Gastroesophageal sphincter (tissue), 3 donors: ENCODE measurements at regions not wholly inside any gene's neighbourhood (a gene's known extent, or its start where the extent isn't known, plus 50 kb on each side); places are given as distances from the start of the nearest gene placed in this dataset.

Experiments
- EP300 ChIP-seq: sonication (generic); formaldehyde crosslinking; IDR thresholded peaks from one replicate; pipeline ENCODE4 v1.6.1; 2017; ENCODE audit warnings: antibody characterized with exemption, mild to moderate bottlenecking
- POLR2A ChIP-seq, 2 donors: fragments of 450-650 bp; IDR thresholded peaks; one replicate each; pipeline ENCODE4 v1.6.1; 2017; ENCODE audit warnings: antibody characterized with exemption in 2 of 2, mild to moderate bottlenecking in 2 of 2, moderate library complexity in 1 of 2
- POLR2AphosphoS5 ChIP-seq: sonication (generic); formaldehyde crosslinking; IDR thresholded peaks from one replicate; pipeline ENCODE4 v1.6.1; 2017; ENCODE audit warnings: antibody characterized with exemption
- TF ChIP-seq, protein P1 (sequence below), 4 experiments: fragments of 200-600 bp in 2 of 4; fragments of 450-650 bp in 2 of 4; sonication (generic) in 1 of 4; IDR thresholded peaks; one replicate each; pipeline ENCODE4 v1.5.1; 2017 to 2019; ENCODE audit warnings: antibody characterized with exemption in 4 of 4, mild to moderate bottlenecking in 2 of 4, moderate library complexity in 2 of 4

GRCh38 chr9:84573083-84573482 is 96.4 kb upstream of the NTRK2 start:
- TF ChIP-seq POLR2AphosphoS5 (no peak), POLR2A (IDR thresholded peaks at IDR 0.05) (no peak), EP300 (no peak)
- TF ChIP-seq, protein P1, sequence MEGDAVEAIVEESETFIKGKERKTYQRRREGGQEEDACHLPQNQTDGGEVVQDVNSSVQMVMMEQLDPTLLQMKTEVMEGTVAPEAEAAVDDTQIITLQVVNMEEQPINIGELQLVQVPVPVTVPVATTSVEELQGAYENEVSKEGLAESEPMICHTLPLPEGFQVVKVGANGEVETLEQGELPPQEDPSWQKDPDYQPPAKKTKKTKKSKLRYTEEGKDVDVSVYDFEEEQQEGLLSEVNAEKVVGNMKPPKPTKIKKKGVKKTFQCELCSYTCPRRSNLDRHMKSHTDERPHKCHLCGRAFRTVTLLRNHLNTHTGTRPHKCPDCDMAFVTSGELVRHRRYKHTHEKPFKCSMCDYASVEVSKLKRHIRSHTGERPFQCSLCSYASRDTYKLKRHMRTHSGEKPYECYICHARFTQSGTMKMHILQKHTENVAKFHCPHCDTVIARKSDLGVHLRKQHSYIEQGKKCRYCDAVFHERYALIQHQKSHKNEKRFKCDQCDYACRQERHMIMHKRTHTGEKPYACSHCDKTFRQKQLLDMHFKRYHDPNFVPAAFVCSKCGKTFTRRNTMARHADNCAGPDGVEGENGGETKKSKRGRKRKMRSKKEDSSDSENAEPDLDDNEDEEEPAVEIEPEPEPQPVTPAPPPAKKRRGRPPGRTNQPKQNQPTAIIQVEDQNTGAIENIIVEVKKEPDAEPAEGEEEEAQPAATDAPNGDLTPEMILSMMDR (IDR thresholded peaks at IDR 0.05), result no peak
